Dendritic cell treated with granulocyte-macrophage colony-stimulating factor and Interleukin-4, amounts not matched to agents 40 ng/mL and 50 ng/mL, for 4 days (primary cell): ENCODE measurements at regions not wholly inside any gene's neighbourhood (a gene's known extent, or its start where the extent isn't known, plus 50 kb on each side); places are given as distances from the start of the nearest gene placed in this dataset.

Source experiments
- H3K27ac Mint-ChIP-seq: one replicate; pipeline ENCODE4 v1.8.0; 2022; ENCODE audit warnings: mild to moderate bottlenecking, mixed read lengths
- H3K27me3 Mint-ChIP-seq: one replicate; pipeline ENCODE4 v1.8.0; 2022; ENCODE audit warnings: mild to moderate bottlenecking, mixed read lengths
- H3K36me3 Mint-ChIP-seq: one replicate; pipeline ENCODE4 v1.8.0; 2022; ENCODE audit warnings: low read depth, mixed read lengths
- H3K4me1 Mint-ChIP-seq: one replicate; pipeline ENCODE4 v1.8.0; 2022; ENCODE audit warnings: low read depth, mixed read lengths
- H3K4me3 Mint-ChIP-seq: one replicate; pipeline ENCODE4 v1.8.0; 2022; ENCODE audit warnings: mild to moderate bottlenecking, moderate library complexity, mixed read lengths
- H3K9me3 Mint-ChIP-seq: one replicate; pipeline ENCODE4 v1.8.0; 2022; ENCODE audit warnings: mixed read lengths
- intact Hi-C: fragments of 100-400 bp; cut with micrococcal nuclease; formaldehyde crosslinking; loops from one replicate; pipeline ENCODE4 v1.15.0; 2022

DNA sequence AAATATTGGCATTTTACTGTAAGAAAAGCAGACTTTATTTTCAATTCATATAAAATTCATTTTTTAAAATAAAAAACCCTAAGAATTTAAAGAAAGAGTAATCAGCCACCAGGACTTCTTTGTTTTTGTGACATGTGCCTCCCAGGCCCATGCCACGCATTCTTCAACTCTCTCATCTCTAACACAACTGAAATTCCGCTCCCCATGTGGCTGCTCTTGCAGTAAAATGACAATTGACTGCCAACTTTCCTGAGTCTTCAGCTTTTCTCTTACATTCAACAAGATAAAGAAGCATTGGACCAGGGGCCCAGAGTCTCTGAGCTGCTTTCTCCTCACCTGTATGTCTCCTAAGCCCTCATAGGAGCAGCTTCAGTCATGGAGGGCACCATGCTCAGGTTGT lies 372.1 kb downstream of the UQCRFS1 start:
- intact Hi-C loops, result no loop called here
- Mint-ChIP-seq H3K27ac (no peak overlapping the region), H3K4me3 (no peak overlapping the region), H3K27me3 (no peaks in the 10 kb centered on the region), H3K4me1 (no peaks in the 10 kb centered on the region), H3K36me3 (no peaks in the 10 kb centered on the region), H3K9me3 (no peaks in the 10 kb centered on the region)

DNA sequence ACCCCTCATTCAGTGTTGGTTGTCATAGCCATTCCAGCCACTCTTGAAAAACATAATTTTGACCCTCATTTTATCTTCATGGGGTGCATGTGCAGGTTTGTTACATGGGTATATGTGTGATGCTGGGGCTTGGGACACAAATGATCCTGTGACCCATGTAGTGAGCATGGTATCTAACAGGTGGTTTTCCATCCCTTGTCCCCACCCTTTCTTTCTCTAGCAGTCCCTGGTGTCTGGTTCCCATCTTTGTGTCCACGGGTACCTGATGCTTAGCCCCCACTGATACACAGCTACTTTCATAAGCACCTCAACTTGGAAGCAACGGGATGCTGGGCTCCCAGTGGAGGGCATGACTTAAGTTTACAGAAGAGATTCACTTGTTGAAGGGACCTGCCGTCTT lies 373.5 kb downstream of the UQCRFS1 start:
- intact Hi-C loops, result no loop called here
- Mint-ChIP-seq H3K36me3 (no peaks in the 10 kb centered on the region), H3K27me3 (no peaks in the 10 kb centered on the region), H3K4me3 (no peak overlapping the region), H3K9me3 (no peaks in the 10 kb centered on the region), H3K27ac (no peak overlapping the region), H3K4me1 (no peaks in the 10 kb centered on the region)

DNA sequence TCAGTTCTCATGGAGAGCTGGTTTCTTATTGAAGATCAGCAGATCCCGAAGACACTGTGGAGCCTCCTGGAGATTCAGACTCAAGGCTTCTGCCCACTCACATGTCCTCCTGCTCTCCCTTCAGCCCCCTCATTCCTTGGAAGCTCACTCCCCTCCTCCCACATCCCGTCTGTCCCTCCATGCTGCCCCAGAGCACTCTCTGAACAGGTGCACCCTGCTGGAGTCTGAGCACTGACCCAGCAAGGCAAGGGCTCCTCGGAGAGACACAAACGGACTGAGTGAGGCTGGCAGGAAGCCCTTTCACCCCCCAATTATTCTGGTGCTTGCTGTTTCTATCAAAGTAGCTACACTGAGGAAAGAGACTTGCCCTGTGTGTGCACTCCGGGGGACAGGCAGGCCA lies 374.0 kb downstream of the UQCRFS1 start:
- no peak overlapping the region for H3K27ac Mint-ChIP-seq
- H3K9me3 Mint-ChIP-seq, result no peaks in the 10 kb centered on the region
- H3K36me3 Mint-ChIP-seq, result no peaks in the 10 kb centered on the region
- H3K4me1 Mint-ChIP-seq, result no peaks in the 10 kb centered on the region
- H3K4me3 Mint-ChIP-seq, result no peak overlapping the region
- H3K27me3 Mint-ChIP-seq, result no peaks in the 10 kb centered on the region
- intact Hi-C loops, result no loop called here

DNA sequence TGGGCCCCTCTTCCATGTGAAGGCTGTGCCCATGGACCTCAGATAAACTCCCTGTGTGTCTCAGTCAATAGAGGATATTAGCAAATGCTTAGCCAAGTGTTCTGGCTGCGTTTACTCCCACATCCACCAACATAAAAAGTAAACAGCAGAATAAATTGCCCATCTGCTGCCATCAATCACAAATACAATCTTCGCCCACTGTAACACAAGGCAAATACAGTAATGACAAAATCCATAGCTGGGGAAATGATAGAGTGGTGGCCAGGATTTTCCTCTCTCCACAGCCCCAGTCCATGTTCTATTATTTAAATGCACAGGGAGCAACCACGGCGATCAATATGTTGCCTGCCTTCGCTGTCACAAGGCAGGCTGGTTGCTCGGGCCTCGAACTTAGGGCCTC lies 376.5 kb downstream of the UQCRFS1 start:
- intact Hi-C loops, result no loop called here
- no peaks in the 10 kb centered on the region for H3K4me1 Mint-ChIP-seq
- no peak overlapping the region for H3K27ac Mint-ChIP-seq
- no peaks in the 10 kb centered on the region for H3K27me3 Mint-ChIP-seq
- no peaks in the 10 kb centered on the region for H3K9me3 Mint-ChIP-seq
- no peaks in the 10 kb centered on the region for H3K36me3 Mint-ChIP-seq
- H3K4me3 Mint-ChIP-seq, result no peak overlapping the region

DNA sequence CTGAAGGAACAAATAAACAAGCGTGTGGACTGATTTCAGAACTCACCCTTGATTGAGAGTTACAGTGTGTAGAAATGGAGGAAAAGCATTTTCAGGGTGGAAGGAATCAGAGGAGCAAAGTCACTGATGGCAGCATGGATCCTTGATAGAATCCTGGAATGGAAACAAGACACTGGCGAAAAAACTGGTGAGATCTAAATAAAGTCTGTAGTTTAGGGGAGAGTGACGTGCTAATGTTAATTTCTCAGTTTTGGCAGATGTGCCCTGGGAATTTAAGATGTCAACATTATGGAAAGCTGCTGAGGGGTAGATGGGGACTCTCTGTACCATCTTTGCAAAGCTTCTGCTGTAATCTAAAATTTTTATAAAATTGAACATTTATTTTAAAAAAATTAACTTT lies 378.0 kb downstream of the UQCRFS1 start:
- no peak overlapping the region for H3K27ac Mint-ChIP-seq
- intact Hi-C loops, result no loop called here

DNA sequence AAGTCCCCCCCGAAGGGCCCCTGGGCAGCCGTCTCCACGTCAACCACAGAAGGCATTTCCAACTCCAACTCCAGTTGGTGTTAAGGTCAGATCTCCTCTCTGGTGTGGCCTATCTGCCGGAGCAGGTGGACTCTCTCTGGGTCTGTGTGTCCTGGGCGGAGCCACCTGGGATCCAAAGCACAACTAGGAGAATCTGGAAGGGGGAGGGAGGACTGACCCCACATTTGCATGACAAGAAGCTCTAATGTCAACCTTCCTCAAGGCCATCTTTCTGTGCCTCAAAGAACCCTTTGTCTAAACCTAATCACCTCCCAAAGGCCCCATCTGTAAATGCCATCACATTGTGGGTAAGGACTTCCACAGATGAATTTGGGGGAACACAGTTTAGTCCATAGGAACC lies 381.5 kb downstream of the UQCRFS1 start:
- H3K36me3 Mint-ChIP-seq, result no peaks in the 10 kb centered on the region
- H3K9me3 Mint-ChIP-seq, result no peaks in the 10 kb centered on the region
- no peaks in the 10 kb centered on the region for H3K27me3 Mint-ChIP-seq
- H3K27ac Mint-ChIP-seq, result no peak overlapping the region
- no peaks in the 10 kb centered on the region for H3K4me1 Mint-ChIP-seq
- intact Hi-C loops, result no loop called here
- H3K4me3 Mint-ChIP-seq, result no peak overlapping the region

More for the DNA sequence above, 378.0 kb downstream of the UQCRFS1 start:
- Mint-ChIP-seq H3K4me1 (no peaks in the 10 kb centered on the region), H3K9me3 (no peaks in the 10 kb centered on the region), H3K36me3 (no peaks in the 10 kb centered on the region), H3K27me3 (no peaks in the 10 kb centered on the region), H3K4me3 (no peak overlapping the region)

DNA sequence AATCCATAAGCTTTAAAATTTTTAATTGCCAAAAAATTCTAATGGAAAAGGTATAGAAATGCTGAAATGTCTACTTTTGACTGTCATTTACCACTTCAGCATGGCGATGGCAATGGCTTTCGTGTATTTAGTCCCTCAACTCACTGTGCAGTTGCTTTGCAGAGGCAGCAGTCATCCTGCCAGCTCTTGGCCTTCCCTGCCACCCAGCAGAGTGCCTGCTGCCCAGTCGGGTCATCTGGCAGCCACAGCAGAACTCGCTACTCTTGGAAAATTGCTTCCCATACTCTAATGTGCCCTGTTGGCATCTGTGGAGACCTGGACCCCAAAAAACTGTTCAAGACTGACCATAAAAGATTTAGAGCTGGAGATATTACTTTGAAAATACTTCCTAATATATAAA lies 383.2 kb downstream of the UQCRFS1 start:
- Mint-ChIP-seq H3K9me3 (no peaks in the 10 kb centered on the region), H3K27me3 (no peaks in the 10 kb centered on the region), H3K36me3 (no peaks in the 10 kb centered on the region), H3K27ac (no peak overlapping the region), H3K4me1 (no peaks in the 10 kb centered on the region), H3K4me3 (no peak overlapping the region)
- intact Hi-C loops, result no loop called here

DNA sequence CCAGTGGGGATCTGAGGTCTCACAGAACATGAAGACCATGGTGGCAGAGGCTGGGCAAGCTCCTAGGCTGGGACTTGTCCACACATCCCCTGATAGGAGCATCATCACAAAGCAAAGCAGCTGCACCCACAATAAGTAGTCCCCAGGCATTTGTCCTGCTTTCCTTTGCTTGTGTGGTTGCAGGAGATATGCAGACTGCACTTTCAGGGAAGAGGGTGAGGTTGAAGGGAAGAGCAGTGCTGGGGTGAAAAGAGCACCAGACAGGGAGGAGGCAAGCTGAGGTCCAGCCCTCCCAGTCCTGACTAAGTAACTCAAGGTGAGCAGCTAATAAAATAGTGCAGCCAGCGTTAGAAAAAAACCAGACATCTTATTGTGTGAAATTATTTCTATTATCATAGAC lies 383.6 kb downstream of the UQCRFS1 start:
- H3K9me3 Mint-ChIP-seq, result no peaks in the 10 kb centered on the region
- H3K4me1 Mint-ChIP-seq, result no peaks in the 10 kb centered on the region
- no peak overlapping the region for H3K27ac Mint-ChIP-seq
- no peak overlapping the region for H3K4me3 Mint-ChIP-seq
- H3K36me3 Mint-ChIP-seq, result no peaks in the 10 kb centered on the region
- intact Hi-C loops, result no loop called here
- H3K27me3 Mint-ChIP-seq, result no peaks in the 10 kb centered on the region

DNA sequence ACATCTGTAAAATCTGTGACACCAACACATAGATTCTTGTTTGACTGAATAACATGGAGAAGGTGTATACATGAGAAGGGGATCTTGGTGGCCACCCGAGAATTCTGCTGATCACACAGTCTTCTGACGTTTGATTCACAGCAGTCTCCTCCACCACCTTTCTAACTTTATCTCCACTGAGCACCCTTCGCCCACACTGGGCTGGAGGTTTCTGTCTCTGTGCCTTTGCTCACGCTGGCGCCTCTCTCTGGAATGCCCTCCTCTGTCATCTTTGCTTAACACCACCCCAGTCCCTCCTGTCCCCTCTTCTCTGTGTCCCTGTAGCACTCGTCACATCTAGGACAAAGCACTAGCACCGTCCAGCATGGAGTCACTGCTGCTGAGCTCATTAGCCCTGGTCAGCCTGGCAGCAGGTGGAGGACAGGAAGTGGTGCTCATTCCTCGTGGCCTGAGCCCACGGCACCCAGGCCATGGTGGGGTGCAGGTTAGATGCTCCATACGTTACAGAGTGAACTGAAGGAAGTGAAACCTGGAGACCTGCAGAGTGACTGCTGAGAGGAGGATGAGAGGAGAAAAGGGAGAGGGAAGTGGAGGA lies 384.6 kb downstream of the UQCRFS1 start:
- no peaks in the 10 kb centered on the region for H3K4me1 Mint-ChIP-seq
- H3K4me3 Mint-ChIP-seq, result no peak overlapping the region
- no peak overlapping the region for H3K27ac Mint-ChIP-seq
- no peaks in the 10 kb centered on the region for H3K9me3 Mint-ChIP-seq
- no peaks in the 10 kb centered on the region for H3K27me3 Mint-ChIP-seq
- H3K36me3 Mint-ChIP-seq, result no peaks in the 10 kb centered on the region
- intact Hi-C loops, result no loop called here

DNA sequence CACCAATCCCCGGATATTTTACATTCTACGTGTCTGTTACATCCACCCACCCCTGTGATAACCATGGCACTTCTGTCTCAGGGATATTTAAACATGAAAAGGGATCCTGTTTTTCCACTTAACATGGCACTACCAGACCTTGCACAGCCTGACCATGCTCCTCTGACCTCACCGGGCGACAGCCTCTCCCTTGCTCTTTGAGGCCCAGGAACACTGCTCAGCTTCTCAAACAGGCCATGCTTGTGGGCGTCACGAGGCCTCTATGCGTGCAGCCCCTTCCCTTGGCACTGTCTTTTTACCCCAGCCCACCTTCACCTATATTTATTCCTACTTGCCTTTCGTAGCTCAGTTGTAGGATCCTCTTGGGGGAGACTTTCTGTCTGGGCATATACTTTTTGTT lies 385.6 kb downstream of the UQCRFS1 start:
- Mint-ChIP-seq H3K36me3 (no peaks in the 10 kb centered on the region), H3K4me3 (no peak overlapping the region), H3K27me3 (no peaks in the 10 kb centered on the region), H3K9me3 (no peaks in the 10 kb centered on the region), H3K4me1 (no peaks in the 10 kb centered on the region), H3K27ac (no peak overlapping the region)
- intact Hi-C loops, result no loop called here

DNA sequence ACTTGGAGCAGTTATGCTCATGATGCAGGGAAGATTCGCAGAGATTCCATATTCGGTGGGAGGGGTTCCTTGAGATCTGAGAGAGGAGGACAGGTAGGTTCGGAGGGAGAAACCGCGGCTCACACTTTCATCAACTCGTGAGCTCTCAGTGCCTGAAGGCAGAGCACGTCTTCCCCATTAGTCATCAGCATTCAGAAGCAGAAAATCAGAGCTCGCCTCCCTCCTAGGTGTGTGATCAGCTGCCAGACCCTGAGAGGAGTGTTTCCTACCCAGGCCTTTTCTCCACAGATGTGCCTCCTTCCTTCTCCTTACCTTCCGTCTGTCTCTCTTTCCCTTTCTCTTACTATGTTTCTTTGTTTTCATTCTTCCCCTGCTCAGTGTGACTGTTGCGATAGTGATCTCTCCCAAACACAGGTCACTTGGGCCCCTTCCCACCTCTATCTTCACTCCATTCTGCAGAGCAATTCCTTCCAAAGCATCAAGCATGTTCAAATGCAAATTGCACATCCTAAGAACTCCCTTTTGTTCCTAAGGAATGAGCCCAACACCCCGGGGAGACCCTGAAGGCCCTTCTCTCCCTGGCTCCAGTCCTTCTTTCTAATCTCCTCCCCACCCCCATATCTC lies 389.5 kb downstream of the UQCRFS1 start:
- no peak overlapping the region for H3K27ac Mint-ChIP-seq
- no peaks in the 10 kb centered on the region for H3K4me1 Mint-ChIP-seq
- no peaks in the 10 kb centered on the region for H3K27me3 Mint-ChIP-seq
- no peaks in the 10 kb centered on the region for H3K36me3 Mint-ChIP-seq
- no peaks in the 10 kb centered on the region for H3K9me3 Mint-ChIP-seq
- intact Hi-C loops, result no loop called here
- no peak overlapping the region for H3K4me3 Mint-ChIP-seq

DNA sequence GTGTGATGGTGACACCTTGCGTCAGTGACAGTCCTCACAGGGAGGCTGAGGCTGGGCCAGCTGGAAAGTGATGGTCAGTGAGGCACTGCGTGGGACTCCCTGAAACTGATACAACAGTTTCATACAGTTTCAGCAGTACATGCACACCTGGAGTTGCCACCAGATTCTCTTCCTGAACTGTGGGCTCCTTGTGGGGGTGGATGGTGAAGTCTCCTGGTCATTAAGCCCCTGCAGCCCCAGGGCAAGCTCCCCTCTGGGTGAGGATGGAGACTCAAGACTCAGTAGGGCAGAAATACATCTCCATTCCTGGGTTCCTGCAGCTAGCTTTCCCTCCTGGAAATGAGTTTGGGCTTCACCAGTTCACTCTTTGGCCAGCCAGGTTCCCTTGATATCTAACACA lies 392.7 kb downstream of the UQCRFS1 start:
- Mint-ChIP-seq H3K27me3 (no peaks in the 10 kb centered on the region), H3K4me1 (no peaks in the 10 kb centered on the region), H3K36me3 (no peaks in the 10 kb centered on the region), H3K27ac (no peak overlapping the region), H3K9me3 (no peaks in the 10 kb centered on the region), H3K4me3 (no peak overlapping the region)
- intact Hi-C loops, result no loop called here

DNA sequence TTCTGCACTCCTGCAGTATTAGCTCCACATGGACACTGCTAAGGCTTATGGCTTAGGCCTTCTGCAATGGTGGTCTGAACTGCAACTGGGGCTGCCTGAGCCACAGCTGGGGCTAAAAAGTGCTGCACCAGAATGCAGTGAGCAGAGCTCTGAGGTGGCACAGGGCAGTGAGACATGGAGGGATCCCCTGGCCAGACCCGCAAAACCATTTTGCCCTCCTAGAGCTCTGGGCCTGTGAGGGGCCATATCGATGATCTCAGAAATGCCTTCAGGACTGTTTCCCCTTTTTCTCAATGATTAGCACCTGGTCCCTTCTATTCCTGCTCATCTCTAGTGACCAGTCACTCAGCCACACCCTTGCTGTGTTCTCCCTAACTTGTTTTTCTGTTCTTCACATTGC lies 397.7 kb downstream of the UQCRFS1 start:
- Mint-ChIP-seq H3K4me1 (no peaks in the 10 kb centered on the region), H3K36me3 (no peaks in the 10 kb centered on the region), H3K4me3 (no peak overlapping the region), H3K27me3 (no peaks in the 10 kb centered on the region), H3K9me3 (no peaks in the 10 kb centered on the region), H3K27ac (no peak overlapping the region)
- intact Hi-C loops, result no loop called here

DNA sequence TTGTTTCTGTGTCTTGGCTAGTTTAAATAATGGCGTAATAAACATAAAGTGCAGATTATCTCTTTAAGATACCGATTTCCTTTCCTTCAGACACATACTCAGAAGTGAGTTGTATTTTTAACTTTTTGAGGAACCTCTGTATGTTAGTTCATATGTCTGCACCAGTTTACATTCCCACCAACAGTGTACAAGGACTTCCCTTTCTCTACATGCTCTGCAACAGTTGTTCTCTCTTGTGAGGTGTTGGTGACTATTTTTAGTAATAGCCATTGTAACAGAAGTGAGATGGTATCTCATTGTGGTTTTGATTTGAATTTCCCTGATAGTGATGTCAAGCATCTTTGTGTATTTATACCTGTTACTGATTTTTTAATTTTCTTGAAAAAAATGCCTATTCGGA lies 418.6 kb downstream of the UQCRFS1 start:
- H3K27ac Mint-ChIP-seq, result no peak overlapping the region
- peaks cover 30% of the 10 kb centered on the region for H3K27me3 Mint-ChIP-seq
- H3K36me3 Mint-ChIP-seq, result no peaks in the 10 kb centered on the region
- peaks cover 12% of the 10 kb centered on the region for H3K9me3 Mint-ChIP-seq
- H3K4me1 Mint-ChIP-seq, result no peaks in the 10 kb centered on the region
- intact Hi-C loops, result no loop called here
- H3K4me3 Mint-ChIP-seq, result no peak overlapping the region
